A549 (cell line): ENCODE measurements at regions not wholly inside any gene's neighbourhood (a gene's known extent, or its start where the extent isn't known, plus 50 kb on each side); places are given as distances from the start of the nearest gene placed in this dataset.

Experiments used
- ATAC-seq, 2 experiments: fragments of 200-7000 bp in 1 of 2; fragments of >200 bp in 1 of 2; cut with Nextera tagmentation in 1 of 2; cut with Tn5 transposase in 1 of 2; 3 replicates each; pipeline versions ENCODE4 v1.8.0 to v1.9.1; 2018 to 2020; ENCODE audit warnings: mild to moderate bottlenecking in 1 of 2, moderate library complexity in 1 of 2
- CTCF ChIA-PET: fragments of 300-600 bp; sonication (Branson Sonifier 250); formaldehyde crosslinking; extraction: SDS; loops from one replicate; lab custom pipeline; 2021; ENCODE audit warnings: antibody characterized with exemption, inconsistent platforms; lab: Yijun Ruan, JAX
- POLR2A ChIA-PET: fragments of 350-600 bp; formaldehyde crosslinking; extraction: SDS; loops from one replicate; lab custom pipeline; 2021; ENCODE audit warnings: antibody characterized with exemption, inconsistent platforms; lab: Yijun Ruan, JAX
- DNase-seq, 2 experiments: peaks; one replicate each; pipeline versions ENCODE4 v3.0.0 to v3.0.0-alpha.2; 2011 to 2016; ENCODE audit warnings: low read depth in 1 of 2, low spot score in 1 of 2
- FAIRE-seq: peaks from 2 replicates; lab custom pipeline; 2011; peaks lifted over from hg19 to GRCh38; lab: Jason Lieb, UNC
- H3K27ac ChIP-seq, 2 experiments: fragments of >200 bp; sonication (Bioruptor Twin); formaldehyde crosslinking; 3 replicates each; pipeline ENCODE4 v1.5.1; 2016 to 2017
- H3K4me1 ChIP-seq: fragments of >200 bp; sonication (Bioruptor Twin); formaldehyde crosslinking; 3 replicates; pipeline ENCODE4 v1.6.1; 2016
- H3K4me2 ChIP-seq: fragments of >200 bp; sonication (Bioruptor Twin); formaldehyde crosslinking; 3 replicates; pipeline ENCODE4 v1.6.1; 2016
- H3K4me3 ChIP-seq: fragments of >200 bp; sonication (Bioruptor Twin); formaldehyde crosslinking; 3 replicates; pipeline ENCODE4 v1.5.1; 2016
- H3K9me3 ChIP-seq: fragments of >200 bp; sonication (Bioruptor Twin); formaldehyde crosslinking; 3 replicates; pipeline ENCODE4 v1.6.1; 2016
- CBX2 ChIP-seq: fragments of 200-600 bp; sonication (generic); IDR thresholded peaks from 2 replicates; pipeline ENCODE4 v1.6.1; 2016; ENCODE audit warnings: low read depth, mild to moderate bottlenecking, borderline replicate concordance
- CHD4 ChIP-seq: fragments of 200-600 bp; sonication (generic); IDR thresholded peaks from 2 replicates; pipeline ENCODE4 v1.6.1; 2016; ENCODE audit warnings: antibody characterized with exemption, mild to moderate bottlenecking, borderline replicate concordance
- EP300 ChIP-seq, 2 experiments: fragments of >200 bp; sonication (Bioruptor Twin); formaldehyde crosslinking; IDR thresholded peaks; 2 replicates in 1 of 2; 3 replicates in 1 of 2; pipeline ENCODE4 v1.6.1; 2016 to 2017
- ESRRA ChIP-seq: fragments of 150-350 bp; IDR thresholded peaks from 2 replicates; pipeline ENCODE4 v1.6.1; 2014; ENCODE audit warnings: mild to moderate bottlenecking, low read length, borderline replicate concordance
- FOXS1 ChIP-seq: fragments of 250-450 bp; sonication (Bioruptor Pico); IDR thresholded peaks from 2 replicates; pipeline ENCODE4 v1.5.0; 2020; ENCODE audit warnings: mild to moderate bottlenecking, moderate library complexity
- GATA3 ChIP-seq: IDR thresholded peaks from 2 replicates; pipeline ENCODE4 v1.6.1; 2012; ENCODE audit warnings: borderline replicate concordance
- HDAC2 ChIP-seq: fragments of 200-600 bp; sonication (generic); IDR thresholded peaks from 2 replicates; pipeline ENCODE4 v1.6.1; 2016
- HES2 ChIP-seq: fragments of >200 bp; sonication (Bioruptor Twin); formaldehyde crosslinking; IDR thresholded peaks from 2 replicates; pipeline ENCODE4 v1.6.1; 2016
- KDM1A ChIP-seq: fragments of 200-600 bp; sonication (generic); IDR thresholded peaks from 2 replicates; pipeline ENCODE4 v1.6.1; 2016; ENCODE audit warnings: low read depth, mild to moderate bottlenecking
- MAX ChIP-seq: IDR thresholded peaks from 2 replicates; pipeline ENCODE4 v1.6.1; 2012
- MAZ ChIP-seq: fragments of 150-350 bp; IDR thresholded peaks from 2 replicates; pipeline ENCODE4 v1.6.1; 2014; ENCODE audit warnings: antibody characterized with exemption, low read depth, low read length, borderline replicate concordance
- MYC ChIP-seq: IDR thresholded peaks from 2 replicates; pipeline ENCODE4 v1.6.1; 2012; ENCODE audit warnings: mild to moderate bottlenecking, inconsistent platforms, low read length, improper control_type of control experiment, borderline replicate concordance
- NFE2L2 ChIP-seq: fragments of 150-350 bp; conservative IDR thresholded peaks from 2 replicates; pipeline ENCODE4 v1.6.1; 2014; ENCODE audit warnings: low read length
- NPAS2 ChIP-seq: fragments of 250-450 bp; sonication (Bioruptor Pico); IDR thresholded peaks from 2 replicates; pipeline ENCODE4 v1.8.0; 2022; ENCODE audit warnings: mild to moderate bottlenecking, moderate library complexity, borderline replicate concordance
- POLR2AphosphoS2 ChIP-seq: conservative IDR thresholded peaks from 2 replicates; pipeline ENCODE4 v1.6.1; 2012; ENCODE audit warnings: low read length, improper control_type of control experiment, inconsistent platforms
- RAD21 ChIP-seq, 2 experiments: fragments of >200 bp in 1 of 2; sonication (Bioruptor Twin) in 1 of 2; formaldehyde crosslinking in 1 of 2; IDR thresholded peaks in 1 of 2; conservative IDR thresholded peaks in 1 of 2; 2 replicates in 1 of 2; 3 replicates in 1 of 2; pipeline ENCODE4 v1.6.1; 2012 to 2018; ENCODE audit warnings: inconsistent platforms in 1 of 2
- RCOR1 ChIP-seq: fragments of 150-350 bp; IDR thresholded peaks from 2 replicates; pipeline ENCODE4 v1.6.1; 2014; ENCODE audit warnings: antibody characterized with exemption, low read length, low read depth
- SMC3 ChIP-seq: fragments of >200 bp; sonication (Bioruptor Twin); formaldehyde crosslinking; IDR thresholded peaks from 3 replicates; pipeline ENCODE4 v1.6.1; 2018; ENCODE audit warnings: inconsistent platforms
- TP53 ChIP-seq: fragments of 250-450 bp; sonication (Bioruptor Pico); IDR thresholded peaks from 2 replicates; pipeline ENCODE4 v1.5.0; 2021; ENCODE audit warnings: mild to moderate bottlenecking, moderate library complexity
- USF2 ChIP-seq: fragments of 450-650 bp; IDR thresholded peaks from 2 replicates; pipeline ENCODE4 v1.6.1; 2014; ENCODE audit warnings: antibody characterized with exemption
- ZSCAN20 ChIP-seq: fragments of 250-450 bp; sonication (Bioruptor Pico); IDR thresholded peaks from 2 replicates; pipeline ENCODE4 v1.8.0; 2022; ENCODE audit warnings: mild to moderate bottlenecking, moderate library complexity
- WGBS: methylation state at CpG from one replicate; pipeline ENCODE4 v1.1.6; 2017; ENCODE audit errors: missing lambda C conversion rate; 5-methylcytosine and 5-hydroxymethylcytosine counted together
- TF ChIP-seq, protein P1 (sequence below): fragments of 200-600 bp; sonication (generic); IDR thresholded peaks from 2 replicates; pipeline ENCODE4 v1.6.1; 2016; ENCODE audit warnings: antibody characterized with exemption, mild to moderate bottlenecking, moderate library complexity

DNA sequence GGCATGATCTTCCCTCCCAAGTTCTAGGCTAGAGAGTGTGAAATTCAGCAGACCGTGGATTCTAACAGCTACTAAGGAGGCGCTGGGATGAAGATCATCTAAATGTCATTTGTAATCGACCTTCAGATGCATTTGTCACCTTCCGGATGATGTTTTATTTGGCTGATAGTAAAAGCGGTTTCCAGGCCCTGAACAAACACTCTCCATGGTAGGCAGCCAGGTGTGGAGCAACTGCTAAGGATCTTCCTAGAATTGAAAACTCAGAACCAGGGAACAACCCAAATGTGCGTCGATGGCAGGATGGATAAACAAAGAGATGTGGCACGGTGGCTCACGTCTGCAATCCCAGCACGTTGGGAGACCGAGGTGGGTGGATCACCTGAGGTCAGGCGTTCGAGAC, 107.2 kb upstream of the CACNA1A start:
- Histone ChIP-seq H3K4me2 (no peak overlapping the region), H3K9me3 (no peaks in the 10 kb centered on the region), H3K4me3 (no peak overlapping the region), H3K27ac (no peak overlapping the region), H3K4me1 (peaks cover 7% of the 10 kb centered on the region; the same call in 2 of the 3 replicates)
- ATAC-seq = no peak
- no peak for FAIRE-seq
- ChIA-PET CTCF (no interaction called here), POLR2A (interaction anchor here (0.6 kb wide), 1 partner anchor 181 kb away, joined by 9 read pairs; no protein-coding TSS in a partner anchor)
- no peak for TF ChIP-seq FOXS1 (CRISPR knock-in tag)
- no peak for TF ChIP-seq ESRRA
- no peak for TF ChIP-seq KDM1A
- no peak for TF ChIP-seq USF2
- TF ChIP-seq RCOR1 = no peak
- no peak for TF ChIP-seq MAZ
- no peak for TF ChIP-seq SMC3
- TF ChIP-seq NPAS2 = no peak
- no peak for DNase-seq
- 61% methylated on average over 9 of the region's 13 CpGs for WGBS

GRCh38 chr19:13611596-13611995, 105.3 kb upstream of the CACNA1A start:
- POLR2A ChIA-PET = no interaction called here
- no peak overlapping the region for H3K27ac ChIP-seq
- no peak overlapping the region for H3K4me3 ChIP-seq
- WGBS = 38% methylated on average over 2 of the region's 2 CpGs
- TF ChIP-seq GATA3 = no peak
- no peak for TF ChIP-seq POLR2AphosphoS2
- TF ChIP-seq SMC3 = no peak
- no peak for TF ChIP-seq NFE2L2
- TF ChIP-seq EP300 (IDR thresholded peaks at IDR 0.05) = no peak
- no peak for TF ChIP-seq MYC
- no peak for TF ChIP-seq ZSCAN20 (CRISPR knock-in tag)
- no peak for TF ChIP-seq MAX
- CTCF ChIA-PET = interaction anchor here (1.1 to 1.7 kb wide), 2 partner anchors 333 to 629 kb away, joined by 3 read pairs; no protein-coding TSS in a partner anchor
- ATAC-seq = no peak
- DNase-seq = no peak
- FAIRE-seq = no peak
- no peak overlapping the region for H3K4me2 ChIP-seq
- no peaks in the 10 kb centered on the region for H3K9me3 ChIP-seq
- H3K4me1 ChIP-seq = peaks cover 7% of the 10 kb centered on the region; the same call in 2 of the 3 replicates

GRCh38 chr19:13610039-13610691, 103.9 kb upstream of the CACNA1A start:
- FAIRE-seq (no peak), DNase-seq (peak in 1 of 2 experiments; percentile 17), ATAC-seq (peak; percentile 33 to 39; a peak in 3 of 6 replicates)
- H3K27ac ChIP-seq = no peak overlapping the region
- no peaks in the 10 kb centered on the region for H3K9me3 ChIP-seq
- H3K4me3 ChIP-seq = no peak overlapping the region
- ChIA-PET CTCF (interaction anchor here (0.9 to 3.2 kb wide), 3 partner anchors 107 to 110 kb away, joined by 3 to 11 read pairs (median 5); no protein-coding TSS in a partner anchor), POLR2A (no interaction called here)
- H3K4me2 ChIP-seq = peak overlapping the region; percentile 47; the same call in 2 of the 3 replicates
- WGBS = 14% methylated on average over 15 of the region's 15 CpGs
- peaks cover 7% of the 10 kb centered on the region; the same call in 2 of the 3 replicates for H3K4me1 ChIP-seq
- TF ChIP-seq MYC = no peak
- no peak for TF ChIP-seq HES2
- TF ChIP-seq, protein P1, sequence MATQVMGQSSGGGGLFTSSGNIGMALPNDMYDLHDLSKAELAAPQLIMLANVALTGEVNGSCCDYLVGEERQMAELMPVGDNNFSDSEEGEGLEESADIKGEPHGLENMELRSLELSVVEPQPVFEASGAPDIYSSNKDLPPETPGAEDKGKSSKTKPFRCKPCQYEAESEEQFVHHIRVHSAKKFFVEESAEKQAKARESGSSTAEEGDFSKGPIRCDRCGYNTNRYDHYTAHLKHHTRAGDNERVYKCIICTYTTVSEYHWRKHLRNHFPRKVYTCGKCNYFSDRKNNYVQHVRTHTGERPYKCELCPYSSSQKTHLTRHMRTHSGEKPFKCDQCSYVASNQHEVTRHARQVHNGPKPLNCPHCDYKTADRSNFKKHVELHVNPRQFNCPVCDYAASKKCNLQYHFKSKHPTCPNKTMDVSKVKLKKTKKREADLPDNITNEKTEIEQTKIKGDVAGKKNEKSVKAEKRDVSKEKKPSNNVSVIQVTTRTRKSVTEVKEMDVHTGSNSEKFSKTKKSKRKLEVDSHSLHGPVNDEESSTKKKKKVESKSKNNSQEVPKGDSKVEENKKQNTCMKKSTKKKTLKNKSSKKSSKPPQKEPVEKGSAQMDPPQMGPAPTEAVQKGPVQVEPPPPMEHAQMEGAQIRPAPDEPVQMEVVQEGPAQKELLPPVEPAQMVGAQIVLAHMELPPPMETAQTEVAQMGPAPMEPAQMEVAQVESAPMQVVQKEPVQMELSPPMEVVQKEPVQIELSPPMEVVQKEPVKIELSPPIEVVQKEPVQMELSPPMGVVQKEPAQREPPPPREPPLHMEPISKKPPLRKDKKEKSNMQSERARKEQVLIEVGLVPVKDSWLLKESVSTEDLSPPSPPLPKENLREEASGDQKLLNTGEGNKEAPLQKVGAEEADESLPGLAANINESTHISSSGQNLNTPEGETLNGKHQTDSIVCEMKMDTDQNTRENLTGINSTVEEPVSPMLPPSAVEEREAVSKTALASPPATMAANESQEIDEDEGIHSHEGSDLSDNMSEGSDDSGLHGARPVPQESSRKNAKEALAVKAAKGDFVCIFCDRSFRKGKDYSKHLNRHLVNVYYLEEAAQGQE = no peak
- no peak for TF ChIP-seq HDAC2
- no peak for TF ChIP-seq CHD4
- TF ChIP-seq CBX2 = no peak
- peak in 1 of 2 experiments; percentile 37; a peak in 2 of 5 replicates for TF ChIP-seq RAD21 (conservative IDR thresholded peaks at IDR 0.05 in 1 of 2, IDR thresholded peaks at IDR 0.05 in 1 of 2)
- TF ChIP-seq TP53 (CRISPR knock-in tag) = no peak
